Glutamatergic neuron (in vitro differentiated cells): ENCODE measurements at regions not wholly inside any gene's neighbourhood (a gene's known extent, or its start where the extent isn't known, plus 50 kb on each side); places are given as distances from the start of the nearest gene placed in this dataset.
"Not testable (repeated sequence)": the region's sequence is repeated elsewhere in the genome, so short reads cannot be mapped to it uniquely, and the experiment has no call there.

Experiments
- DNase-seq: peaks from one replicate; pipeline ENCODE4 v3.0.0; 2022
- H3K27ac Mint-ChIP-seq: one replicate; pipeline ENCODE4 v1.8.0; 2020; ENCODE audit warnings: mild to moderate bottlenecking, mixed read lengths, inconsistent platforms; ENCODE audit not compliant: unreplicated experiment
- H3K27me3 Mint-ChIP-seq: one replicate; pipeline ENCODE4 v1.8.0; 2020; ENCODE audit warnings: mild to moderate bottlenecking, moderate library complexity, mixed read lengths, inconsistent platforms; ENCODE audit not compliant: unreplicated experiment
- H3K36me3 Mint-ChIP-seq: one replicate; pipeline ENCODE4 v1.8.0; 2020; ENCODE audit warnings: mild to moderate bottlenecking, mixed read lengths, inconsistent platforms; ENCODE audit not compliant: unreplicated experiment
- H3K4me1 Mint-ChIP-seq: one replicate; pipeline ENCODE4 v1.8.0; 2020; ENCODE audit warnings: mild to moderate bottlenecking, low read depth, mixed read lengths, inconsistent platforms; ENCODE audit not compliant: unreplicated experiment
- H3K4me3 Mint-ChIP-seq: one replicate; pipeline ENCODE4 v1.8.0; 2020; ENCODE audit warnings: mild to moderate bottlenecking, mixed read lengths, inconsistent platforms; ENCODE audit not compliant: unreplicated experiment
- H3K9me3 Mint-ChIP-seq: one replicate; pipeline ENCODE4 v1.8.0; 2020; ENCODE audit warnings: mild to moderate bottlenecking, moderate library complexity, mixed read lengths, inconsistent platforms; ENCODE audit not compliant: unreplicated experiment
- CTCF ChIP-seq: fragments of 200-600 bp; sonication (generic); IDR thresholded peaks from one replicate; pipeline ENCODE4 v1.5.0; 2021; ENCODE audit not compliant: partially characterized antibody, unreplicated experiment

GRCh38 chr11:10973416-10973815, 115.6 kb upstream of the ZBED5 start:
- Mint-ChIP-seq H3K27me3 (peaks cover 3% of the 10 kb centered on the region), H3K36me3 (peaks cover 5% of the 10 kb centered on the region), H3K4me3 (no peak overlapping the region), H3K27ac (no peak overlapping the region), H3K4me1 (no peaks in the 10 kb centered on the region), H3K9me3 (no peaks in the 10 kb centered on the region)
- no peak for DNase-seq
- TF ChIP-seq CTCF: no peak

GRCh38 chr11:10970926-10971325, 113.1 kb upstream of the ZBED5 start:
- H3K9me3 Mint-ChIP-seq: no peaks in the 10 kb centered on the region
- H3K27ac Mint-ChIP-seq: no peak overlapping the region
- H3K36me3 Mint-ChIP-seq: peaks cover 8% of the 10 kb centered on the region
- H3K27me3 Mint-ChIP-seq: peaks cover 3% of the 10 kb centered on the region
- no peak for DNase-seq
- H3K4me1 Mint-ChIP-seq: no peaks in the 10 kb centered on the region
- no peak for TF ChIP-seq CTCF
- H3K4me3 Mint-ChIP-seq: no peak overlapping the region

GRCh38 chr11:10969387-10969786, 111.5 kb upstream of the ZBED5 start:
- DNase-seq: no peak
- Mint-ChIP-seq H3K36me3 (peaks cover 10% of the 10 kb centered on the region), H3K4me1 (no peaks in the 10 kb centered on the region), H3K27me3 (peaks cover 3% of the 10 kb centered on the region), H3K4me3 (no peak overlapping the region), H3K27ac (no peak overlapping the region), H3K9me3 (no peaks in the 10 kb centered on the region)
- no peak for TF ChIP-seq CTCF

GRCh38 chr11:10956884-10957283, 99.0 kb upstream of the ZBED5 start:
- H3K27ac Mint-ChIP-seq, H3K4me3 Mint-ChIP-seq, H3K27me3 Mint-ChIP-seq, H3K4me1 Mint-ChIP-seq, H3K9me3 Mint-ChIP-seq, H3K36me3 Mint-ChIP-seq, DNase-seq: not testable (repeated sequence)

- Mint-ChIP-seq H3K36me3 (peaks cover 4% of the 10 kb centered on the region), H3K27ac (no peak overlapping the region), H3K4me3 (no peak overlapping the region), H3K9me3 (peaks cover 1% of the 10 kb centered on the region), H3K4me1 (no peaks in the 10 kb centered on the region), H3K27me3 (no peaks in the 10 kb centered on the region)
- no peak for DNase-seq
- TF ChIP-seq CTCF: no peak
Measured at GRCh38 chr11:10955616-10956015, 97.8 kb upstream of the ZBED5 start.

- no peak for TF ChIP-seq CTCF
- Mint-ChIP-seq H3K36me3 (peaks cover 8% of the 10 kb centered on the region), H3K4me1 (no peaks in the 10 kb centered on the region), H3K4me3 (no peak overlapping the region), H3K9me3 (peaks cover under 1% of the 10 kb centered on the region), H3K27me3 (no peaks in the 10 kb centered on the region), H3K27ac (no peak overlapping the region)
- DNase-seq: no peak
Measured at GRCh38 chr11:10954184-10954583, 96.3 kb upstream of the ZBED5 start.
